Lower leg skin (tissue), 3 donors: ENCODE measurements at regions not wholly inside any gene's neighbourhood (a gene's known extent, or its start where the extent isn't known, plus 50 kb on each side); places are given as distances from the start of the nearest gene placed in this dataset.

Experiments
- POLR2A ChIP-seq, 2 donors: fragments of 450-650 bp; IDR thresholded peaks; one replicate each; pipeline ENCODE4 v1.6.1; 2016 to 2017; ENCODE audit warnings: antibody characterized with exemption in 2 of 2, mild to moderate bottlenecking in 1 of 2, moderate library complexity in 1 of 2
- TF ChIP-seq, protein P1 (sequence below), 3 donors: fragments of 450-650 bp; IDR thresholded peaks; one replicate each; pipeline ENCODE4 v1.5.1; 2016; ENCODE audit warnings: antibody characterized with exemption in 3 of 3, mild to moderate bottlenecking in 3 of 3, moderate library complexity in 2 of 3

DNA sequence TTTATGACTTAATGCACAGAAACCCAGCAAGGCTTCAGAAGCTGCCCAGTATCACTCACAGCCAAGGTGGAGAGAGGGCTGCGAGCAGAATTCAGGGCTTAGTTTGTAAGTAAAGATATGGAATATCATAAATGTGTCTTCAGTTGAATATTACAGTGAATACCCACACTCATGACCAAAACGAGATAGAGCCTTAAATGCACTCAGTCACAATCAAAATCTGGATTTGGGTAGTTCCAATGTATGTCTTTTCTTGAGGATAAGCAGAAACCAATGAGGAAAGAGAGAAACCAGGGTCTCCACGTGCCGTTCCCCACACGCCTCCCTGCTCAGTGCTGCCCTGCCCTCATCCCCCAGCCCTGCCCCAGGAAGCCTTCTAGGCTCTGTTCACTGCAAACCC, 94.9 kb downstream of the ZIC5 start:
- TF ChIP-seq, protein P1, sequence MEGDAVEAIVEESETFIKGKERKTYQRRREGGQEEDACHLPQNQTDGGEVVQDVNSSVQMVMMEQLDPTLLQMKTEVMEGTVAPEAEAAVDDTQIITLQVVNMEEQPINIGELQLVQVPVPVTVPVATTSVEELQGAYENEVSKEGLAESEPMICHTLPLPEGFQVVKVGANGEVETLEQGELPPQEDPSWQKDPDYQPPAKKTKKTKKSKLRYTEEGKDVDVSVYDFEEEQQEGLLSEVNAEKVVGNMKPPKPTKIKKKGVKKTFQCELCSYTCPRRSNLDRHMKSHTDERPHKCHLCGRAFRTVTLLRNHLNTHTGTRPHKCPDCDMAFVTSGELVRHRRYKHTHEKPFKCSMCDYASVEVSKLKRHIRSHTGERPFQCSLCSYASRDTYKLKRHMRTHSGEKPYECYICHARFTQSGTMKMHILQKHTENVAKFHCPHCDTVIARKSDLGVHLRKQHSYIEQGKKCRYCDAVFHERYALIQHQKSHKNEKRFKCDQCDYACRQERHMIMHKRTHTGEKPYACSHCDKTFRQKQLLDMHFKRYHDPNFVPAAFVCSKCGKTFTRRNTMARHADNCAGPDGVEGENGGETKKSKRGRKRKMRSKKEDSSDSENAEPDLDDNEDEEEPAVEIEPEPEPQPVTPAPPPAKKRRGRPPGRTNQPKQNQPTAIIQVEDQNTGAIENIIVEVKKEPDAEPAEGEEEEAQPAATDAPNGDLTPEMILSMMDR (IDR thresholded peaks at IDR 0.05): no peak
- no peak for TF ChIP-seq POLR2A (IDR thresholded peaks at IDR 0.05)
